Aorta (tissue), 5 donors: ENCODE measurements at regions not wholly inside any gene's neighbourhood (a gene's known extent, or its start where the extent isn't known, plus 50 kb on each side); places are given as distances from the start of the nearest gene placed in this dataset.

Experiments used
- ATAC-seq: fragments of 200-7000 bp; cut with Tn5 transposase; one replicate; pipeline ENCODE4 v1.9.1; 2022; ENCODE audit warnings: moderate library complexity; ENCODE audit not compliant: low FRiP score
- DNase-seq, 2 donors: peaks; one replicate each; pipeline ENCODE4 v3.0.0-alpha.2; 2020
- H3K27ac ChIP-seq, 2 donors: one replicate each; pipeline ENCODE4 v1.5.1; 2013; ENCODE audit warnings: low read length in 2 of 2, mild to moderate bottlenecking in 2 of 2, moderate library complexity in 2 of 2, control low read depth in 1 of 2, inconsistent platforms in 1 of 2, low read depth in 1 of 2
- H3K27me3 ChIP-seq, 2 donors: one replicate each; pipeline ENCODE4 v1.6.1; 2013; ENCODE audit warnings: control low read depth in 1 of 2, low read length in 1 of 2, mild to moderate bottlenecking in 1 of 2, moderate library complexity in 1 of 2; ENCODE audit not compliant: insufficient read depth in 2 of 2, control insufficient read depth in 1 of 2
- H3K36me3 ChIP-seq, 2 donors: one replicate each; pipeline ENCODE4 v1.6.1; 2013; ENCODE audit warnings: control low read depth in 1 of 2, low read length in 1 of 2, mild to moderate bottlenecking in 1 of 2; ENCODE audit not compliant: insufficient read depth in 2 of 2, control insufficient read depth in 1 of 2
- H3K4me1 ChIP-seq, 2 donors: one replicate each; pipeline ENCODE4 v1.6.1; 2013; ENCODE audit warnings: low read length in 2 of 2, control low read depth in 1 of 2, mild to moderate bottlenecking in 1 of 2, moderate library complexity in 1 of 2; ENCODE audit not compliant: insufficient read depth in 2 of 2, control insufficient read depth in 1 of 2
- H3K4me3 ChIP-seq, 2 donors: one replicate each; pipeline ENCODE4 v1.5.1; 2013; ENCODE audit warnings: low read length in 2 of 2, control low read depth in 1 of 2, mild to moderate bottlenecking in 1 of 2
- H3K9me3 ChIP-seq: one replicate; pipeline ENCODE4 v1.6.1; 2013; ENCODE audit warnings: mild to moderate bottlenecking, low read length; ENCODE audit not compliant: control insufficient read depth
- WGBS, 2 donors: extraction: QIAGEN DNeasy Blood & Tissue Kit; methylation state at CpG; one replicate each; pipeline ENCODE4 v1.1.7; 2013; 5-methylcytosine and 5-hydroxymethylcytosine counted together
- intact Hi-C, 2 donors: fragments of 100-400 bp; cut with DNase I; formaldehyde crosslinking; loops; one replicate each; pipeline versions ENCODE4 v1.14.2 to v1.15.0; 2022
- donor health status: healthy with polysubstance abuse.
- donor health status: Bipolar disorder and iron deficiency.
- donor health status: DM: no; HTN: no; CAD: no.
- donor health status: DM: no; HTN: no; CAD: no.
- donor health status: DM: yes; HTN: yes; CAD: no.

DNA sequence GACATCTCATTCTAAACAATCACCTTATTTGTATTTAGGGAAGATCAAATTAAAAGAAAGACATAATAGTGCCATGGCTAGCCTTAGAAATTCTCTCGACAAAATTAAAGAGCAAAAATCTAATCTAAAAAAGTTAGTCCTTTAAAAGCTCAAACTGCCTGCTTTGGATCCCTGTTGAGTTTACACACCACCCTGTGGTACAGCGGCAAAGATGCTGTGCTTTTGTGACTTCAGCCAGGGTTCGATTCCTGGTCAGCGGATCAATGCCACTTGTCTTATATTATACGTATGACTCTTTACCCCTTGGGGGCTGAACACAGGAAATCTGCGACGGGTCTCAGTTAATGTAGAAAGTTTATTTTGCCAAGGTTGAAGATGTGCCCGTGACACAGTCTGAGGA lies 51.3 kb upstream of the VOPP1 start:
- intact Hi-C loops: no loop called here
- WGBS, 2 donors: 91 to 93% methylated on average over 8 of the region's 8 CpGs

DNA sequence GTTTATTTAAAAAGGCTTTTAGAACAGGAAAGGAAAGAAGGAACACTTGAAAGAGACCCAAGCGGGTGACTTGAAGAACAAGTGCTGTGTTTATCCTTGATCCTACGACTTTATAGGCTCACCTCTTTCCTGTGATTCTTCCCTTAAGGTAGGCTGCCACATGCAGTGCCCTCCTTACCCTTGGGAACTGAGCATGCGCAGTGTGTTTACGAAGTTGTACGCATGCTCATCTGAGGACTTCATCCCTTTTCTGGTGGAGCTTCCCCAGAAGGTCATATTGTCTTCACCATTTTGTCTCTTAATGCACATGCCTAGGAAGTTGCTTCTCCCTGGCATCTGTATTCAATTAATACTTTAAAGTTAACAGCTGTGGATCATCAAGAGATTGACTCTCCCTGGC lies 49.9 kb upstream of the VOPP1 start:
- no peaks in the 10 kb centered on the region for H3K4me1 ChIP-seq
- H3K4me3 ChIP-seq: no peak overlapping the region
- 88% methylated on average over 5 of the region's 5 CpGs for whole genome bisulfite sequencing, 2 donors
- no peaks in the 10 kb centered on the region for H3K27me3 ChIP-seq
- DNase-seq: no peak
- ATAC-seq: no peak
- no peaks in the 10 kb centered on the region for H3K36me3 ChIP-seq
- H3K9me3 ChIP-seq: no peaks in the 10 kb centered on the region
- intact Hi-C loops: no loop called here
- no peak overlapping the region for H3K27ac ChIP-seq

More for the DNA sequence above, 51.3 kb upstream of the VOPP1 start:
- ATAC-seq (no peak), DNase-seq (no peak)
- no peaks in the 10 kb centered on the region for H3K4me1 ChIP-seq
- no peak overlapping the region for H3K27ac ChIP-seq
- H3K4me3 ChIP-seq: no peak overlapping the region
- no peaks in the 10 kb centered on the region for H3K36me3 ChIP-seq
- no peaks in the 10 kb centered on the region for H3K27me3 ChIP-seq
- H3K9me3 ChIP-seq: no peaks in the 10 kb centered on the region
